ENCODE measurements at regions not wholly inside any gene's neighbourhood (a gene's known extent, or its start where the extent isn't known, plus 50 kb on each side); places are given as distances from the start of the nearest gene placed in this dataset.

GRCh38 chr10:120641695-120642094 is 184.7 kb downstream of the PLPP4 start:
- Mint-ChIP-seq H3K9me3 (no peaks in the 10 kb centered on the region), H3K27me3 (no peaks in the 10 kb centered on the region), H3K4me3 (no peak overlapping the region), H3K36me3 (ENCODE audit: low read depth) (no peaks in the 10 kb centered on the region), H3K27ac (no peak overlapping the region), H3K4me1 (ENCODE audit: low read depth) (no peaks in the 10 kb centered on the region)
- DNase-seq (no peak), ATAC-seq (no peak)
- no peak for TF ChIP-seq CTCF (IDR thresholded peaks at IDR 0.05)
- ChIA-PET CTCF (no interaction called here), POLR2A (no interaction called here)
- intact Hi-C loops (cut with micrococcal nuclease): no loop called here

- CTCF ChIA-PET: no interaction called here
- POLR2A ChIA-PET: no interaction called here
- no peak for TF ChIP-seq CTCF (IDR thresholded peaks at IDR 0.05)
- no peaks in the 10 kb centered on the region for H3K4me1 Mint-ChIP-seq (ENCODE audit: low read depth)
- H3K36me3 Mint-ChIP-seq (ENCODE audit: low read depth): no peaks in the 10 kb centered on the region
- no peak for DNase-seq
- H3K27me3 Mint-ChIP-seq: no peaks in the 10 kb centered on the region
- H3K4me3 Mint-ChIP-seq: no peak overlapping the region
- no peak for ATAC-seq
- intact Hi-C loops (cut with micrococcal nuclease): no loop called here
- H3K9me3 Mint-ChIP-seq: no peaks in the 10 kb centered on the region
- no peak overlapping the region for H3K27ac Mint-ChIP-seq
Observed at GRCh38 chr10:120643351-120643750, 186.3 kb downstream of the PLPP4 start.

DNA sequence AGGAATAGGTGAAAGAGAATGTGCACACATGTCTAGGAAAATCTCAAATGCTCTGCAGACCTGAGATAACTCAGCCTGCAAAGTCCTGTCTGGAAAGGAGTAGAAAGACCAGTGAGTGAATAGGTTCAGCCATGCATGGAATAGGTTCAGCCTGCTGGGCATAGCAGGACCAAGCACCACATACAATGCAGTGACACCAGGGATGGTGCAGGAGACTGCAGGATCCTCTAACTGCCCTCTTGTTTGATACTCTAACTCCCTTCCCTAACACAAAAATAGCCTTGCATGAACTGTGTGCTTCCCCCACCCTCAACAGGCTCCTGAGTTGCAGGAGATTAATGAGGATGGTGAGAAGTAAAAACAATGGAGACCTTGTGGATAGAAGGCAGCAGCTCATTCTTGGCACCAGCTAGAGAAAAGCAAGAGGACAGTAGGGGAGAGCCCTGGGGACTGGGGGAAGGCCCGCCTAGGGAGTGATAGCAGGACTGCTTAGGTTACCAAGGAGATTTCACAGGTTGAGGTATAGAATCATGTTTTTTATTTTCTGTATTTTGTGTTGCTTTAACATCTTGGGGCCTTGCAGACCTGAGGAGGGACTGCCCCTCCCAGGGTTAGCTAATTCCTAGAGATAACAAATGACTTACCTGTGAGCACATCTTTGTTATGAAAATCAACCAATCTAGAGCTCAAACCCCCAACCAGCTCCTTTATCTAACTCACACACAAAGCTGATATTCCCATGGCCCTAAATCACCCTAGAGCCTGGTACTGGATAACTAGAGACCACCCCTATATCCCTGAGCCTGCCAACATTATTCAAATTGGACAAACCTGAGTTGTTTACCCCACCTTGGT is 187.8 kb downstream of the PLPP4 start:
- ChIA-PET POLR2A (no interaction called here), CTCF (no interaction called here)
- Mint-ChIP-seq H3K9me3 (no peaks in the 10 kb centered on the region), H3K27me3 (no peaks in the 10 kb centered on the region), H3K27ac (no peak overlapping the region), H3K36me3 (ENCODE audit: low read depth) (no peaks in the 10 kb centered on the region), H3K4me1 (ENCODE audit: low read depth) (no peaks in the 10 kb centered on the region), H3K4me3 (no peak overlapping the region)
- ATAC-seq (no peak), DNase-seq (no peak)
- intact Hi-C loops (cut with micrococcal nuclease): no loop called here
- TF ChIP-seq CTCF (IDR thresholded peaks at IDR 0.05): no peak

DNA sequence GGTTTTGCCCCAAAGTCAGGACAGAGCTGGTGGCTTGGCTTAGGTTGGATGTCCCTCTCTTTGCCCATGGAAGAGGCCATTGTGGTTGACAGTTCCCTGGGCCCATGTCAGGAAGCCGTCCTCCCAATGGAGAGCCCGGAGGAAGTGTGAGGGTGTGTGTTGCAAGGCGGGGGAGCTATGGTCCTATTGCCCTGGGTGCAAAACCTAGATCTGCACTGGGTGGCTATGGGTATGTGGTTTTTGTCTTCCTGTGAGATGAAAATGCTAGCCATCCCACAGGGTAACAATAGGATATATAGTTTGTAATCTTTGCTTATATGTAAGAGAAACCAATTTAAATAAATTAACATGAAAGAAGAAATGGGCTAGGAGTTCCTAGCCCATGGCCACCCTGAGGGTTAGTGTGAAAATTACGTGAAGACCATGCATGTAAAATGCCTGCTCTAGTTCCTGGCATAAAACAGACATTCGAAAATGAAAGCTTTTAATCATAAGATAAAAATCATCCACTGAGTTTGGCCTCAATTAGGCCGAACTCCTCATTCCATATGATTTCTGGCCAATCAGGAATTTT is 189.2 kb downstream of the PLPP4 start:
- no peak for TF ChIP-seq CTCF (IDR thresholded peaks at IDR 0.05)
- H3K36me3 Mint-ChIP-seq (ENCODE audit: low read depth): no peaks in the 10 kb centered on the region
- H3K27me3 Mint-ChIP-seq: no peaks in the 10 kb centered on the region
- H3K4me1 Mint-ChIP-seq (ENCODE audit: low read depth): no peaks in the 10 kb centered on the region
- no peak overlapping the region for H3K27ac Mint-ChIP-seq
- CTCF ChIA-PET: no interaction called here
- DNase-seq (no peak), ATAC-seq (no peak)
- H3K9me3 Mint-ChIP-seq: no peaks in the 10 kb centered on the region
- intact Hi-C loops (cut with micrococcal nuclease): no loop called here
- no peak overlapping the region for H3K4me3 Mint-ChIP-seq
- POLR2A ChIA-PET: no interaction called here

DNA sequence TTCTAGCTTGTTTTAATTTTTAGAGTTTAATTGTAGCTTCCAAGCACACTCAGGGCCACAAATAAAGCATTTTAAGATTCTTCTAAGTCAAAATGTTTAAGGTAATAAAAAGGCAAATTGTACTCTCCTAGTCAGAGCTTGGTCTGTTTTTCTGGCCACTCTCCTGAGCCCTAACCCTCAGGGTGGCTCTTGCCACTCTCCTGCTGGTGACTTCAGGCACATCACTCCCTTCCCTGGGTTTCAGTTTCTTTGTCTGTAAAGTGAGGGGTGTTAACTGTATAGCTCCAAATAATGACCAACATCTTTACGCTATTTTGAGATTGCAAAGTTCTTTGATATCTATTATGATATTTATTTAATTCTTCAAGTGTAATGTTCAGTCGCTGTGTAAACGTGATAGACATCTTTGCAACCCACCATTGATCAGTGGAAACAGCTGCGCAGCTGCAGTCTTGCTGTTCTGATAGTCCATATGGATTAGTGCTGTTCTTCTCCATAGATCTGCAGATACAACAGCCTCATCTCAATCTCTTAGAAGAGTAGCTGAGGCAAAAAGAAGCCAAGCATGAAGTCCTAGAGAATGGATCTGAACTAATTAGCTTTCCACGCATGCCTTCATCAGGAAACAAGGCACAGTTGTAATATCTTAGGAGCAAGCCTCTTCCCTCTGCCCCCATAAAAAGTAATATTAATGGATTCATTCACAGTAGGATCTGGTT is 189.9 kb downstream of the PLPP4 start:
- TF ChIP-seq CTCF (IDR thresholded peaks at IDR 0.05): no peak
- ATAC-seq (no peak), DNase-seq (no peak)
- H3K4me3 Mint-ChIP-seq: no peak overlapping the region
- ChIA-PET POLR2A (no interaction called here), CTCF (no interaction called here)
- H3K4me1 Mint-ChIP-seq (ENCODE audit: low read depth): no peaks in the 10 kb centered on the region
- intact Hi-C loops (cut with micrococcal nuclease): no loop called here
- H3K27me3 Mint-ChIP-seq: no peaks in the 10 kb centered on the region
- H3K9me3 Mint-ChIP-seq: no peaks in the 10 kb centered on the region
- no peaks in the 10 kb centered on the region for H3K36me3 Mint-ChIP-seq (ENCODE audit: low read depth)
- no peak overlapping the region for H3K27ac Mint-ChIP-seq
